NCI-H2171 treated with DMSO at 0.1 percent for 48 hours (cell line): ENCODE measurements at regions not wholly inside any gene's neighbourhood (a gene's known extent, or its start where the extent isn't known, plus 50 kb on each side); places are given as distances from the start of the nearest gene placed in this dataset.
"Not testable (repeated sequence)": the region's sequence is repeated elsewhere in the genome, so short reads cannot be mapped to it uniquely, and the experiment has no call there.

Experiments
- DNase-seq: peaks from one replicate; lab custom pipeline; 2025; lab: John Stamatoyannopoulos, UW

- DNase-seq = no peak
Measured at GRCh38 chr6:2376429-2377355, 131.3 kb upstream of the GMDS start.

GRCh38 chr6:2375443-2375842 lies 130.0 kb upstream of the GMDS start:
- DNase-seq = no peak

- no peak for DNase-seq
Measured at GRCh38 chr6:2369606-2370005, 124.2 kb upstream of the GMDS start.

GRCh38 chr6:2363211-2363610 lies 117.8 kb upstream of the GMDS start:
- DNase-seq = no peak

- DNase-seq = no peak
Measured at GRCh38 chr6:2361195-2361594, 115.8 kb upstream of the GMDS start.

- no peak for DNase-seq
Measured at GRCh38 chr6:2360716-2361115, 115.3 kb upstream of the GMDS start.

GRCh38 chr6:2360126-2360525 lies 114.7 kb upstream of the GMDS start:
- no peak for DNase-seq

GRCh38 chr6:2355150-2355549 lies 109.7 kb upstream of the GMDS start:
- no peak for DNase-seq

- no peak for DNase-seq
Measured at GRCh38 chr6:2354138-2354491, 108.7 kb upstream of the GMDS start.

GRCh38 chr6:2353412-2354137 lies 108.2 kb upstream of the GMDS start:
- peak; percentile 60 for DNase-seq

- no peak for DNase-seq
Measured at GRCh38 chr6:2351807-2352431, 106.5 kb upstream of the GMDS start.

GRCh38 chr6:2351090-2351489 lies 105.7 kb upstream of the GMDS start:
- DNase-seq = no peak

- no peak for DNase-seq
Measured at GRCh38 chr6:2346078-2346477, 100.7 kb upstream of the GMDS start.

- DNase-seq = no peak
Measured at GRCh38 chr6:2344319-2344905, 99.0 kb upstream of the GMDS start.

GRCh38 chr6:2327591-2327990 lies 82.2 kb upstream of the GMDS start:
- no peak for DNase-seq

- no peak for DNase-seq
Measured at GRCh38 chr6:2324166-2324953, 79.0 kb upstream of the GMDS start.

- DNase-seq = not testable (repeated sequence)
Measured at GRCh38 chr6:2317498-2317897, 72.1 kb upstream of the GMDS start.

- no peak for DNase-seq
Measured at GRCh38 chr6:2314641-2315040, 69.2 kb upstream of the GMDS start.

GRCh38 chr6:2310042-2310441 lies 64.6 kb upstream of the GMDS start:
- no peak for DNase-seq

GRCh38 chr6:2309122-2309521 lies 63.7 kb upstream of the GMDS start:
- no peak for DNase-seq

GRCh38 chr6:2307799-2308198 lies 62.4 kb upstream of the GMDS start:
- DNase-seq = no peak

GRCh38 chr6:2305951-2306350 lies 60.5 kb upstream of the GMDS start:
- no peak for DNase-seq
